LHCN-M2 (cell line): ENCODE measurements at regions not wholly inside any gene's neighbourhood (a gene's known extent, or its start where the extent isn't known, plus 50 kb on each side); places are given as distances from the start of the nearest gene placed in this dataset.

Experiments used
- DNase-seq: peaks from one replicate; pipeline ENCODE4 v3.0.0-alpha.2; 2012; ENCODE audit warnings: low read depth

- DNase-seq = no peak
These were observed 93.5 kb upstream of the SHB start for GRCh38 chr9:38162332-38163211.

GRCh38 chr9:38160613-38161215, 91.7 kb upstream of the SHB start:
- peak; percentile 50 for DNase-seq

- no peak for DNase-seq
These were observed 90.6 kb upstream of the SHB start for GRCh38 chr9:38159599-38159998.

GRCh38 chr9:38158628-38159027, 89.6 kb upstream of the SHB start:
- no peak for DNase-seq

GRCh38 chr9:38157711-38158110, 88.7 kb upstream of the SHB start:
- no peak for DNase-seq

- DNase-seq = no peak
These were observed 85.7 kb upstream of the SHB start for GRCh38 chr9:38154501-38155421.

GRCh38 chr9:38153910-38154291, 84.9 kb upstream of the SHB start:
- no peak for DNase-seq

- DNase-seq = peak; percentile 24
These were observed 84.3 kb upstream of the SHB start for GRCh38 chr9:38153152-38153909.

- DNase-seq = no peak
These were observed 80.6 kb upstream of the SHB start for GRCh38 chr9:38149647-38150046.

- no peak for DNase-seq
These were observed 77.8 kb upstream of the SHB start for GRCh38 chr9:38146844-38147243.

GRCh38 chr9:38145526-38146053, 76.6 kb upstream of the SHB start:
- no peak for DNase-seq

GRCh38 chr9:38144421-38144820, 75.4 kb upstream of the SHB start:
- peak; percentile 50 for DNase-seq

GRCh38 chr9:38141746-38142591, 72.9 kb upstream of the SHB start:
- DNase-seq = peak; percentile 82

GRCh38 chr9:38138276-38138675, 69.2 kb upstream of the SHB start:
- no peak for DNase-seq

GRCh38 chr9:38137342-38137741, 68.3 kb upstream of the SHB start:
- no peak for DNase-seq

- DNase-seq = no peak
These were observed 67.4 kb upstream of the SHB start for GRCh38 chr9:38136386-38136785.

GRCh38 chr9:38134611-38135237, 65.7 kb upstream of the SHB start:
- DNase-seq = no peak

- DNase-seq = no peak
These were observed 64.6 kb upstream of the SHB start for GRCh38 chr9:38133595-38133994.

GRCh38 chr9:38132956-38133355, 63.9 kb upstream of the SHB start:
- DNase-seq = no peak

GRCh38 chr9:38131729-38132128, 62.7 kb upstream of the SHB start:
- no peak for DNase-seq
